NCI-H2196 treated with DMSO at 0.1 percent for 48 hours (cell line): ENCODE measurements at regions not wholly inside any gene's neighbourhood (a gene's known extent, or its start where the extent isn't known, plus 50 kb on each side); places are given as distances from the start of the nearest gene placed in this dataset.

Source experiments
- DNase-seq: peaks from one replicate; lab custom pipeline; 2025; ENCODE audit not compliant: unreplicated experiment; lab: John Stamatoyannopoulos, UW

DNA sequence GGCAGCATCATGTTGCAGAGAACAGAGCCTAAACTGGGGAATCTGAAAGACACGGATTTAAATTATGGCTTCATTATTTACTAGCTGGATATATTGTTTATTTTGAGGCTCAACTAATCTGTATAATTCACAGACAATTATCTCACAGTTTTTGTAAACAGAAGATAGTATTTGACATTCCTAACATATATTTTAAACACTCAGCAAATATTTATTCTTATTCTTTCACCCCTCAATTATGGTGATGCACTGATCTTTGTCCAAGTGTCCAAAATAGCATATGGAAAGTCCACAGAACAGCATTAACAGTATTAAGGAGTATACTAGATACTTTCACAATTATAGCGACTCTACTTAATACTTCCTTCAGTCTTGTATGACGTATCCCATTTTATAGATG lies 257.0 kb downstream of the ADGRG6 start:
- DNase-seq, result no peak

DNA sequence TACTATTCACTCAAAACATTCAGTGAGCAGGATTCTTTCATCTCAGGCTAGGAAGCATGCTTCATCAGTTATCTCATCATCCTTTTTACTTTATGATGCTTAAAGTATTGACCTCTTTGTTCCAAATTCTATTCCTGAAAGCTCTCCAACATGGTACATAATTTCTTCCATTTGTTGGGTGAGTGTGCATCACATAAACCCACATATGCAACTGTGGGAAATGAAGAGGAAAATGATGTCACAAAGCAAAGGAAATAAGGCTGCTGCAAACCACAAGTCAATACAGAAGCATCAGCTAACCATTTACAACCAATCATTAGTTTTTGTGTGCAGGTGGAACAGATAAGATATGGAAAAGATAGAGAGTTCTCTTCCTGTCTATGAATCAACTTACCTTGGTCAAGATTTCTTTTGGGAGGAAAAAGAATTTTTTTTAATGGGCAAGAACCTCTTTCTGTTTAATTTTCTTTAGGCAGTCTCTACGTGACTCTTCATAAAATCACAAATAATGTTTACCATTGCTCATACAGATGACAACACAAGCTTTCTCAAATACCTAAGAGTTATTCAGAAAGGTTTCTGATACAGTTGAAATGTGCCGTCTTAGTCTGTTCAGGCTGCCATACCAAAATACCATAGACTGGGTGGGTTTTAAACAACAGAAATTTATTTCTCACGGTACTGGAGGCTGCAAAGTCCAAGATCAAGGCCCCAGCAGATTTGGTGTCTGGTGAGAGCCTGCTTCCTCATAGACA lies 259.9 kb downstream of the ADGRG6 start:
- DNase-seq, result no peak

DNA sequence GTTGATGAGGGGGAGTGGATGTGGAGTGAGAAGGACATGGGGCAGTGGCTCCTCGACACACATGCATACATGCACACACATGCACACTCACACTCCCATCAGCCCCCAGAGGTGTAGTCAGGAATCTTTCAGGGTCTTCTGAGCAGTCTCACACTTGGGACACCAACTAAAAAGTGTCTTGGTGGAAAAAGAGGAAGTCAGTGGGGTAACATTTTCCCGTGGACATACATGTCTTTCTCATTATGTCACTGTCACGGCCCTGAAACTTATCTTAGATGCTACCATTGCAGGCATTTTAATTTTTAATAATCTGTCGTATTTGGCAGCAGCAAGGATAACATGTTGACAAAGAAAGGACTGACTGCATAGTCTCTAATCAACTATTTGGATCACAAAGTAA lies 261.1 kb downstream of the ADGRG6 start:
- no peak for DNase-seq

DNA sequence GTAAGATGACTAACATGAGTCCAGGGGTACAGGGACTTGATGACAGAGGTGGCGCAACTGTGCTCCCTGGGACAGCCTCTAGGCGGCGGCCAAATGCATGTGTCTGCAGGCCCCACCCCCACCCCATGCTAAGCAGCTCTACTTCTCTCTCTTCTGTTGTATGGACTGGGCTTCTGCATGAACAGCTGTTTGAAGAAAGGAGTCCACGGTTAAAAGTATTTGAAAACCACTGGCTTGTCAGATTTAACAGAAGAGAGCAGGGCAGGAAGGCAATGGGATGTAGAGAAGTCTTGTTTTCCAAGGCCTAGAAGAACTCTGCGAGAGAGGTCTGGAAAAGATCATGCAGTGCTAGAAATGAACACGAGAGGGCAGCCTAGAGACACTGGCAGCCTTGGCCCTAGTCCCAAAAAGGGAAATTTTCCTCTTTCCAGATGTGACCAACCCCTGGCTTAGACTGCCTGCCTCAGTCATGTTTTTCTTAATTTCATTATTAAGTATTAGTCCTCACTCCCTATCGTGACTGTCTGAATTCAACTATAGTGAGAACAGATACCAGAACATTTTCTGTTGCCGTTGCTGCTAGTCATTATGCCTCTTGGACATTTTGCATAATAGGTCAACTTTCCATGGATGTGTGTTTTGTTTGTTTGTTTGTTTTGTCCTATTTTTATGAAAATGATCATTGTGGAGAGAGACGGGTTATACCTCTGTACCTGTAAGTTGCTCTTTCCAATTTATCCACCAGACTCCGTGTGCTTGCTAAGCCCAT lies 265.0 kb downstream of the ADGRG6 start:
- peak; percentile 11 for DNase-seq

DNA sequence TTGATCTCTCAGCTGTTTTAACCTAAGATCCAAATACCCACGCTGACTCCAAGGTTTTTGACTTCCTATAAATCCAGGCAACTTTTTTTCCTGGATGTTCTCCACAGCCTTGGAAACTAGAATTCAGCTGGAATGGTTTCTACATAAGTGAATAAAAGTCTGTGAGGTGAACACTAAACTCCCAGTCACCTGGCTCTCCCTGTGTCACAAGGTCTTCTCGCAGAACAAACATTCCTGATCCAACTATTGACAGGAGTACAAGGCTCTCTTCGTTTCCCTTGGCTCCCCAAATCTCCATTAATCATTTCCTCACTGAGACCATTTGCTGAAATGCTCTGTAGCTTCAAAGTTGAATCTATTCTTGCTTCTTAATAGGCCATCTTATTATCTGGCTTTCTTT lies 265.7 kb downstream of the ADGRG6 start:
- no peak for DNase-seq

DNA sequence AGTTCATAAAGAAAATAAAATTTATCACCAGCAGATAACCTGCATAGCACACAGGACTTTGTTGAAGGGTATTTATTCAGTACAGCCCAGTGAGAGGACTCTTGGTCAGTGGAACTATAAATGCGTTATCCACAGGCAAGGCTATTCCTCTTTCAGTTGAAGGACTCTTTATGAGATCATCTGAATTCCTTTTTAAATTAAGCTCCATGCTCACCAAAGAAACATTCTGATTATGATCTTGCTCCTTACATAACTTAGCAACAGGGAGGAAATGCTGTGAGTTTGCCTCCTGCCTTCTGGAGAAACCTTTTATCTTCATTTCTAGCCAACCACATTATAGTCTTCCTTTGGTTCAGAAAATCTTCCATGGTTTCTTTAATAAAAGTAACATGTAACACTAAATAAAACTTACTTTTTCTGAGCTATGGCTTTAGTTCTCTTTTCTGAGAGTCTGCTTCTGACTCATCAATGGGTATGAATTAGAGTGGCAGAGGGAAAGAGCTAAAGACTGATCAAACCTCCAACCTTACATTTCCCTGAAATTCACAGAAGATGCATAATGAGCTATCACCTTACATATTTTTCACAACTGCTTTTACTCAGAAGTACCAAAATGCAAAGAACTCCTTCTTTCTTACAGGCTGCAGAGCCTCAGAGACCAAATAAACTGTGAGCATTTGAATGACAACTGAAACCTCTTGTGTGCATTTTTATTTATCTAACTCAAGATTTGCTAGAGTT lies 267.2 kb downstream of the ADGRG6 start:
- DNase-seq, result no peak

DNA sequence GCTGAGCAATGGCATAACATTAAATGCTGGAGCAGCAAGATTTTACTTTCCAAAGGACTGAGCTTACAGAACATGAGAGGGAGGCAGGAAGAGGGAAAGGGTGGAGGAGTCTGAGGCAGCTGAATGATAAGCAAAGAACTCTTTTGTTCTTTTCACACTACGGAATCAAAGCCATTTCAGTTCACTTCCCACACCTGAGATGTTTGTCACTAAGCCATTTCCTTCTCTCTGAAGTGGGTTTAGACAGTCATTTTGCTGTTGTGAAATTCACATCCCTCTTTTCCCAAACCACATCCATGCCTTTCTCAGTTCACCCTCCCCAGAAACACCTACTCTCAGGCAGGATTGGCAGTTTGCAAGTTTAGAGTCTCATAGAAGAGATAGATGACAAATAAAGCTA lies 267.9 kb downstream of the ADGRG6 start:
- no peak for DNase-seq

DNA sequence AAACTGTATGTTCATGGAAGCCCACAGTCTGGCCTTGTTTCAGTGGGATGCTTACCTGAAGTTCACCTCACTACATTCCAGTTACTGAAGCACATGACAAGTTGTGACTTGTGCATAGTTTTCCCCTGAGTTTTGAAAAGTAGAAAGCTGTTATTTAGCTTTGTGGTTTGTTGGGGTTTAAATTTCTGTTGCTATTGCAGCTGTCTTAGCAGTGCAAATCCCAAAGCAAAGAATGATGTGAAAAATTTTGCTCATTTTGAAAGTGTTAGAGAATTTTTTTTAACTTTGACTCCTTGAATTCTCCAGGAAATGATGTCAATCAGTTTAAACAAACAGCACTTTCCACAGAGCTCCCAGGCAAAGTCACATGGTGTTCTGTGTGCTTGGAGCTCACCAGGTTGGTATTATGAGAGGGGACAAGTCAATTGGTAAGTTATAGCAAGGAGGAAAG lies 268.4 kb downstream of the ADGRG6 start:
- no peak for DNase-seq

DNA sequence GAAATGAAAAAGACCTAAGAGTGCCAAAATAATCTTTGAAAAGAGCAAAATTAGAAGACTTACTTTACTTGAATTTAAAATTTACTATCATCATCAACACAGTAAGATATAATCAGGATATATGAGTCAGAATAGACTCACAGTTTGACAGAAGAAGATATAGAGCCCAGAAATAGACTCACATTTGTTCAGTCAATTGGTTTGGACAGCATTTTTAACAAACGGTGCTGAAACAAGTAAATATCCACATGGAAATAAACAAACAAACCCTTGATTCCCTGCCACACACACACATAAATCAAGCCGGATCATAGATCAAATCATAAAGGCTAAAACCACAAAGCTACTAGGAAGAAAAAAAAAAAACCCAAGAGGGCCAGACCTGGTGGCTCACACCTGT lies 291.1 kb downstream of the ADGRG6 start:
- DNase-seq, result no peak

DNA sequence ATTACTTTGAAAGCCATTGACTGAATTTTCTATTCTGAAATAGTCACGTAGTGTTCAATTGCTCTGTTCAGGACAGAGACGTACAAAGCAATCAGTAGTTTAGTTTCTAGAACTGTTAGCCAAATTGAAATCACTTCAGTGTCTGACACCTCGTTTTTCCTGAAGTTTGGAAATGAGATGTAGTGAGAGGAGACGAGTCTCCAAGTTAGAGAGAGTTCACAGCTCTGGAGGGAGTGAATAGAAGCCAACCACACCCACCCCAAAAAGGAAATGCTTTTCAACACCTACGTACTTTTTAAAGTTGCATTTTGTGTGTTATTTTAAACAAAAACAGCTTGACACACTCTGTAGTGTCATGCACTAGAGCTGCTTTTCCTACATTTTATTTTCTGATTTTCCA lies 296.0 kb downstream of the ADGRG6 start:
- DNase-seq, result no peak

DNA sequence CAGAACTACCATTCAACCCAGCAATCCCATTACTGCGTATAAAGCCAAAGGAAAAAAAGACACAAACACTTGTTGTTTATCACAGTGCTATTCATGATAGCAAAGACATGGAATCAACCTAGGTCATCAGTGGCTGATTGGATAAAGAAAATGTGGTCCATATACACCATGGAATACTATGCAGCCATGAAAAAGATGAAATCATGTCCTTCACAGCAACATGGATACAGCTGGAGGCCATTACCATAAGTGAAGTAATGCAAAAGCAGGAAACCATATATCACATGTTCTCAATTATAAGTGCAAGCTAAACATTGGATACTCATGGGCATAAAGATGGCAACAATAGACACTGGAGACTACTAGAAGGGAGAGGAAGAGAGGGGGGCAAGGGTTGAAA lies 299.6 kb downstream of the ADGRG6 start:
- no peak for DNase-seq

DNA sequence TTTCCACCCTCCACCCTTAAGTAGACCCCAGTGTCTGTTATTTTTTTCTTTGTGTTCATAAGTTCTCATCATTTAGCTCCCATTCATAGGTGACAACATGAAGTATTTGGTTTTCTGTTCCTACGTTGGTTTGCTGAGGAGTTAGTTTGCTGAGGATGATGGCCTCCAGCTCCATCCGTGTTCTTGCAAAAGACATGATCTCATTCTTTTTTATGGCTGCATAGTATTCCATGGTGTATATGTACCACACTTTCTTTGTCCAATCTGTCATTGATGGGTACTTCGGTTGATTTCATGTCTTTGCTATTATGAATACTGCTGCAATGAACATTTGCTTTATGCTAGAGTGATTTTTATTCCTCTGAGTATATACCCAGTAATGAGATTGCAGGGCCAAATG lies 301.2 kb downstream of the ADGRG6 start:
- DNase-seq, result no peak

DNA sequence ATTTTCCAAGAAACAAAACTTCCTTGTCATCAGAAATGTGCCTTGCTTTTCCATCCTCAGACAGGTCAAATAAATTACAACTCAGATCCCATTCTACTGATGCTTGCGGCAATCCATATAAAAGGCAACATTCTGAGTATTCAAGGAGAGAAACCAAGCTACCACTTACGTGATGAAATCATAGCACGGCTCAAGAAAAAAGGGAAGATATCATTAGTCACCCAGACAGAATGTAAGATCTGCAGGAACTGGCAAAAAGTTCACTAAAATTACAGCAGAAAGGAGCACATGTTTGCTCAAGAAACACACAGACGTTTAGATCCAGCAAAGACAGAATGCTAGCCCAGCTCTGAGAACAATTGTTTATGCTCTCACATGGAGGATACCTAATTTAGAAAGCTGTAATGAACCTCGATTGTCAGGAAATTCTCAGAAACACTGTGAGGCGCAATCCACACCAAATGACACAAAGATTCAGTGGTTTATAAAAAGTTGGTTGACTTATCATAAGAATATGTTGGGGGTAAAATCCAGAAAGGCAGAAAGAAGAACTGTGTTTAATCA lies 304.2 kb downstream of the ADGRG6 start:
- no peak for DNase-seq

DNA sequence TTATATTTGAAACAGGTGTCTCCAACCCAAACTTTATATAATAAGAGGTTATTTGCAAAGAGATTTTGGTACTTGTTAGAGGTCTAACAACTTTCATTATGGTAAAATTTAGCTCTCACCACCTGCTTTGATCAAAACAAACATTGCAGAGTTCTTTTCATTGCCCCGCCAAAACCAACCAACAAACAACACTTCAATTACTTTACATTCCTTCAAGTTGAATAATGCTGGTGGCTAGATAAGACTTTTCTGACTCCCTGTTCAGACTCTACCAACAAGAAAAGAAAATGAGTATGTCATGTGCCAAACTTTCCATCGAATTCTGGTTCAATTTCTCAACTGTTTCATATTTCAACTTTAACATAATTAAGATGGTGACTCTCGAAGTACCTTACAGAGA lies 311.1 kb downstream of the ADGRG6 start:
- DNase-seq, result no peak

DNA sequence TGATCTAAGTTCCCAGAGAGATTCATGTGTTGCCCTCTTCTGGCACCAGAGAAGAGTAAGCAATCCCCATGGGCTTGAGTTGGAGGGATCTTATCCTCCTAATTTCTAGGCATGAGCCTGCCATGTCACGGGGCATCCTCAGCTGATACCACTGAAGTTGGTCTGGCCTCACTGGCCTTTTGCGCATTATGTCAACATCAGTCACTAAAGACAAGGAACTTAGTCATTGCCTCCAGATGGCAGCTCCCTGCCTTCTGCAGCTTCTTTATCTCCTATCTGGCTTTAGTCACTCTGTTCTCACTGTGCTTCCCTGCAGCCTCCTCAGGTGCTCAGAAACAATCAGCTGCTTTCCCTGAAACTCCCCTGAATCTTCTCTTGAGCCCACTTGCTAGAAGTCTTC lies 312.2 kb downstream of the ADGRG6 start:
- no peak for DNase-seq

DNA sequence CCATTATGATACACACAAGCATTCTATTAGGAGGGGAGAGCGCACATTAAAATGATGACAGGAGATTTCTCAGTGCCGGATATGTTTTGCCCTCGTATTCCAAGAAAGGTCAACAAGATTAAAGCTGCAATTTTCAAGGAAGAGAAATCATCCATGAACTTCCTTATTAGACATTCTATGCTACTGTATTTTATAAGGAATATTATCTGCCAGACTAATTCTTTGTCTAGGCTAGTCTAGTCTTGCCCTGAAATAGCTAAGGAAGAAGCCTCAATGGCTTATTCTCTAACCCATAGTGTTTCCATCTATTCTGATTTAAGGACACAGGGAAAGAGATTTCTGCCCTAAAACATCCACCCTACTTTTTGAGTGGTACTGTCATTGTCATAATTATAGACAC lies 315.4 kb downstream of the ADGRG6 start:
- DNase-seq, result no peak

DNA sequence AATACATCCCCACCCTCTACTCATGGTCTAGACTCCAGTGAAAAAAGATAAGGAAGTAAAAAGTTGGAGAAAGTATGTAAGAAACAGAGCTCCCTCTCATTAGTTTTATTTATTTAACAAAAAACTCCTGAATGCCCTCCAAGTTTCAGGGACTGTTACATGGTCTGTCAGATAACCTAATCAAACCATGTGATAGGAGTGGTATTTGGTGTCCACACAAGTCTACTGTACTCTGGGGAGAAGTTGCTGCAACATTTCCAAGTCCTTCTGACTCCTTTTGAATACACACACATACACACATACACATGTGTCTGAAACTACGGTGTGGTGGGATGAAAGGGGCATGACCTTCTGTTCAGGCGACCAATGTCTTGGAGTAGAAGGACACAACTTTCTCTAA lies 320.0 kb downstream of the ADGRG6 start:
- DNase-seq, result no peak

DNA sequence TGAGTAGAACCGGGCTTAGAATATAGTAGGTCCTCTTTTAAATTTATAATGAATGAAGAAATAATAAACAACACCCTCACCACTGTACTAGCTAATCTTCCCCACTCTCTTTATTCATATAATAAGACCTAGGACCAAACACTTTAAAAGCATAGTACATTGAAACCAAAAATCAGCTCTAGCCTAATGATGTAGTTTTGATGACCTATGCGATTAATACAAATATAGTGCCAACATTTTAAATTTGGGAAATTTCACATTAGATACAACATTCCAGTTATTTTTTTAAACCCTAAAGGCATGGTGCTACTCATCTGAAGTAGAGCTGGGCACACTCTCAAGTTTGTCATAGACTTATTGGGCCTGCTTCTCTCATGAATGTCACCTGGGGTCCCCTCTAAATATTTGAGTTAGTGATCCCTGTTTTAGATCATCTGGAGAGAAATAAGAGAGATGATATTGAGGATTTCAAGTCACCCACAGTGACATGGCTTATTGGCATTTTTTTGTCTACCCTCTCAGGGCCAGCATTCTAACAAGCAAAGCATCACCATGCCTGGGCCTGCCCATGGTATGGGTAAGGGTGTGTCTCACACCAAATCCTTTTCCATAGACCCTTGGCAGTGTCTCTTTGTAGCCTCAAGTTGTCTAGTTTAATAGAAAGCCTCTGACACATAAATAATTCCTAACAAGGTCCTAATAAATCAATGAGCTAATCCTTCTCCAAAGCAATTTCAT lies 319.8 kb downstream of the HIVEP2 start:
- no peak for DNase-seq

DNA sequence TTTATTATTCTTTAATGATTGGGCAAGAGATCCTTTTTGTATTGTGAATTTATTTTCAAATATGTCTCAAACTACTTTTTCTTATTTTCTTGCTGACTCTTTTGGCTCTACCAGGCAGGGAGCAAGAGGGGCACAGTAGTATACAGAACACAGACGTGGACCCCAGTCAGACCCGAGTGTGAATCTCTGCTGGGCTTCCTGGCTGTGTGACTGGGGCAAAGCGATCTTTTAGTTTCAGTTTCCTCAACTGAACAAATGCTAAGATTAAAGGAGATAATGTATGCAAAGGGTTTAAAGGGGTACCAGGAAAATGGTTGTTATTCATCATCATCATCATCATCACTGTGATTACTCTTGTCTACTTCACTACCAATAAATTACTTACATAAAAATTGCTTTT lies 317.5 kb downstream of the HIVEP2 start:
- DNase-seq, result no peak

DNA sequence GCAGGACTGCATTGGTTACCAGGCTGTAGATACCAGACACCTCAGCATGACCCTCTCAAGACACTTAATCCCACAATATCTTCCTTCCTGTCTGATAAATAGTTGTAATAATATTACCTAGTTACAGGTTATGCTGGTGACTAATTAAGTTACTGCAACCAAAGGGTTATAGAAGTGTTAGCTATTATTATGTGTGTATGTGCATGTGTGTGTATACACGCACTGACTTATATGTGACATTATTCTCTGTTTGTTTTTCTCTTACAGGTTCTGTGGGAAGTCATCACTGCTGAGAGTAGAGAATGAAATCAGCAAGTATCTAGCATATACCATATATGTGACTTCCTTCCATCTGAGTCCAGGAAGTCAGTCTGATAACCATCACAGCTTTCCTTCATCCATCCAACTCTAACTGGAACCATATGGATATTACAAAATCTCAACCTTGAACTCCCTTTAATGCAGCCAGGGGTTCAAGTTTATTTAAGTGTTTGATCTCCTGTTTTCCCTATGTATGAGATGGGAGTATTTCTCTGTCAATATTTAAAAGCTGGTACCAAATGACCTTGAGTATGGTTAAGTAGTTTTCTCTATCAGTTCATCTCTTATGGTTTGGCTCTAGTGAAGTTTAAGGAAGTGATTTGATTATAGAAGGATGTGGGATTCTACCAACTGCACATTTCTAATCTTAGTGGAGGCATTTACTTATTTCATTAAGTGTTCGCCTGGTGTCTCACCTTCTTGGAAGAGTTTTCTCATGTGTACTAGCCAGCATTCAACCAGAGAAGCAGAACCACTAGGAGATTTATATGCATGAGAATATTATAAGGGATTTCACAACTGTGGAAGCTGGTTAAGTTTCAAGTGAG lies 313.2 kb downstream of the HIVEP2 start:
- no peak for DNase-seq
